Kidney (tissue), 13 donors: ENCODE measurements at regions not wholly inside any gene's neighbourhood (a gene's known extent, or its start where the extent isn't known, plus 50 kb on each side); places are given as distances from the start of the nearest gene placed in this dataset.

Experiments
- DNase-seq, 5 donors: peaks; one replicate each; pipeline ENCODE4 v3.0.0-alpha.2; 2013 to 2020
- FAIRE-seq: peaks from 2 replicates; lab custom pipeline; 2012; peaks lifted over from hg19 to GRCh38; lab: Jason Lieb, UNC
- H3K27ac ChIP-seq, 2 donors: one replicate each; pipeline ENCODE4 v1.7.0; 2013; ENCODE audit warnings: low read depth in 2 of 2, low read length in 2 of 2, inconsistent platforms in 1 of 2
- H3K27me3 ChIP-seq: one replicate; pipeline ENCODE4 v1.7.1; 2013; ENCODE audit warnings: low read length, inconsistent platforms; ENCODE audit not compliant: control insufficient read depth, insufficient read depth
- H3K36me3 ChIP-seq, 3 donors: one replicate each; pipeline versions ENCODE4 v1.7.0 to v1.7.1; 2013; ENCODE audit warnings: low read length in 3 of 3, control low read depth in 1 of 3, inconsistent platforms in 1 of 3; ENCODE audit not compliant: insufficient read depth in 3 of 3, control insufficient read depth in 2 of 3
- H3K4me1 ChIP-seq, 3 donors: one replicate each; pipeline versions ENCODE4 v1.7.0 to v1.7.1; 2013; ENCODE audit warnings: low read length in 3 of 3, inconsistent platforms in 1 of 3, low read depth in 1 of 3; ENCODE audit not compliant: control insufficient read depth in 2 of 3, insufficient read depth in 2 of 3
- H3K4me3 ChIP-seq, 3 donors: one replicate each; pipeline versions ENCODE4 v1.7.0 to v1.8.1; 2013; ENCODE audit warnings: low read length in 3 of 3, control low read depth in 1 of 3, inconsistent platforms in 1 of 3
- H3K9ac ChIP-seq, 3 donors: one replicate each; pipeline versions ENCODE4 v1.7.0 to v1.7.1; 2013; ENCODE audit warnings: low read length in 3 of 3, control low read depth in 1 of 3, inconsistent platforms in 1 of 3
- H3K9me3 ChIP-seq, 3 donors: one replicate each; pipeline versions ENCODE4 v1.7.0 to v1.7.1; 2013; ENCODE audit warnings: low read length in 3 of 3, control low read depth in 1 of 3, inconsistent platforms in 1 of 3; ENCODE audit not compliant: control insufficient read depth in 2 of 3, insufficient read depth in 1 of 3
- CTCF ChIP-seq: IDR thresholded peaks from 3 replicates; pipeline ENCODE4 v1.5.1; 2012; ENCODE audit warnings: mild to moderate bottlenecking, moderate library complexity, borderline replicate concordance; ENCODE audit not compliant: insufficient read depth; ENCODE audit errors: extremely low read depth
- intact Hi-C: fragments of 100-400 bp; cut with DNase I; formaldehyde crosslinking; loops from one replicate; pipeline ENCODE4 v1.11.1; 2022
- donor health status: control.
- donor health status: control.
- donor health status: control.
- donor health status: control.
- donor health status: control.
- donor health status: DM: yes; HTN: yes; CAD: no.
- donor health status: Normal renal cell carcinoma (clear cell type).

- FAIRE-seq (no peak), DNase-seq (no peak)
- Histone ChIP-seq H3K9me3 (no peaks in the 10 kb centered on the region), H3K36me3 (no peaks in the 10 kb centered on the region), H3K4me3 (no peak overlapping the region), H3K27ac (no peak overlapping the region), H3K27me3 (no peaks in the 10 kb centered on the region), H3K4me1 (no peaks in the 10 kb centered on the region), H3K9ac (no peak overlapping the region)
- TF ChIP-seq CTCF = no peak
- intact Hi-C loops = no loop called here
Observed at GRCh38 chr2:14340703-14341102, 291.8 kb upstream of the LRATD1 start.

GRCh38 chr2:14342313-14342712, 290.2 kb upstream of the LRATD1 start:
- Histone ChIP-seq H3K27me3 (no peaks in the 10 kb centered on the region), H3K4me1 (no peaks in the 10 kb centered on the region), H3K4me3 (no peak overlapping the region), H3K27ac (no peak overlapping the region), H3K9ac (no peak overlapping the region), H3K36me3 (no peaks in the 10 kb centered on the region), H3K9me3 (no peaks in the 10 kb centered on the region)
- no peak for FAIRE-seq
- TF ChIP-seq CTCF = no peak
- DNase-seq = peak in 1 of 5 donors; percentile 1
- intact Hi-C loops = no loop called here

GRCh38 chr2:14344355-14344754, 288.2 kb upstream of the LRATD1 start:
- Histone ChIP-seq H3K27ac (no peak overlapping the region), H3K4me1 (no peaks in the 10 kb centered on the region), H3K27me3 (no peaks in the 10 kb centered on the region), H3K9me3 (no peaks in the 10 kb centered on the region), H3K9ac (no peak overlapping the region), H3K36me3 (no peaks in the 10 kb centered on the region), H3K4me3 (peak overlapping the region in 1 of 3 donors; percentile 9)
- intact Hi-C loops = no loop called here
- FAIRE-seq (no peak), DNase-seq (no peak)
- no peak for TF ChIP-seq CTCF

GRCh38 chr2:14348247-14348646, 284.3 kb upstream of the LRATD1 start:
- intact Hi-C loops = no loop called here
- no peak overlapping the region for H3K9ac ChIP-seq
- no peaks in the 10 kb centered on the region for H3K27me3 ChIP-seq
- FAIRE-seq = no peak
- no peak for DNase-seq
- H3K36me3 ChIP-seq = no peaks in the 10 kb centered on the region
- H3K27ac ChIP-seq = no peak overlapping the region
- H3K4me1 ChIP-seq = no peaks in the 10 kb centered on the region
- TF ChIP-seq CTCF = no peak
- no peak overlapping the region for H3K4me3 ChIP-seq
- H3K9me3 ChIP-seq = no peaks in the 10 kb centered on the region
